ENCODE measurements at regions not wholly inside any gene's neighbourhood (a gene's known extent, or its start where the extent isn't known, plus 50 kb on each side); places are given as distances from the start of the nearest gene placed in this dataset.

GRCh38 chr4:159433337-159433736 is 330.5 kb downstream of the RAPGEF2 start:
- Histone ChIP-seq H3K9me3 (no peaks in the 10 kb centered on the region), H3K4me1 (peaks cover 0 to 6% of the 10 kb centered on the region in 2 donors), H3K36me3 (no peaks in the 10 kb centered on the region), H3K27ac (peak overlapping the region in 1 of 2 donors; percentile 15), H3K27me3 (no peaks in the 10 kb centered on the region), H3K4me3 (no peak overlapping the region)
- intact Hi-C loops (cut with DNase I), result loop anchor here (5.0 kb wide), 1 partner anchor 36 kb away; no protein-coding TSS in a partner anchor
- TF ChIP-seq CTCF (IDR thresholded peaks at IDR 0.05), result no peak
- no peak for DNase-seq (ENCODE audit: low spot score in 2 of 2)

GRCh38 chr4:159434114-159434870 is 331.4 kb downstream of the RAPGEF2 start:
- Histone ChIP-seq H3K4me3 (no peak overlapping the region), H3K9me3 (no peaks in the 10 kb centered on the region), H3K27ac (peak overlapping the region in 1 of 2 donors; percentile 33), H3K36me3 (no peaks in the 10 kb centered on the region), H3K27me3 (no peaks in the 10 kb centered on the region), H3K4me1 (peaks cover 0 to 6% of the 10 kb centered on the region in 2 donors)
- TF ChIP-seq CTCF (IDR thresholded peaks at IDR 0.05), result no peak
- intact Hi-C loops (cut with DNase I), result loop anchor here (5.0 kb wide), 1 partner anchor 37 kb away; no protein-coding TSS in a partner anchor
- DNase-seq (ENCODE audit: low spot score in 2 of 2), result no peak

GRCh38 chr4:159434871-159435241 is 332.0 kb downstream of the RAPGEF2 start:
- H3K4me3 ChIP-seq, result no peak overlapping the region
- no peak for DNase-seq (ENCODE audit: low spot score in 2 of 2)
- intact Hi-C loops (cut with DNase I), result loop anchor here (5.0 kb wide), 1 partner anchor 38 kb away; no protein-coding TSS in a partner anchor
- H3K9me3 ChIP-seq, result no peaks in the 10 kb centered on the region
- H3K27me3 ChIP-seq, result no peaks in the 10 kb centered on the region
- H3K4me1 ChIP-seq, result peaks cover 0 to 6% of the 10 kb centered on the region in 2 donors
- H3K36me3 ChIP-seq, result no peaks in the 10 kb centered on the region
- peak overlapping the region in 1 of 2 donors; percentile 3 for H3K27ac ChIP-seq
- no peak for TF ChIP-seq CTCF (IDR thresholded peaks at IDR 0.05)

GRCh38 chr4:159435561-159436023 is 332.7 kb downstream of the RAPGEF2 start:
- H3K4me1 ChIP-seq, result peaks cover 0 to 6% of the 10 kb centered on the region in 2 donors
- intact Hi-C loops (cut with DNase I), result no loop called here
- no peaks in the 10 kb centered on the region for H3K27me3 ChIP-seq
- no peaks in the 10 kb centered on the region for H3K36me3 ChIP-seq
- no peak overlapping the region for H3K4me3 ChIP-seq
- no peak for DNase-seq (ENCODE audit: low spot score in 2 of 2)
- TF ChIP-seq CTCF (IDR thresholded peaks at IDR 0.05), result no peak
- H3K27ac ChIP-seq, result peak overlapping the region; percentile 42 to 59
- no peaks in the 10 kb centered on the region for H3K9me3 ChIP-seq

- H3K4me1 ChIP-seq, result peaks cover 0 to 2% of the 10 kb centered on the region in 2 donors
- intact Hi-C loops (cut with DNase I), result loop anchor here (10.0 kb wide), 4 partner anchors 89 to 719 kb away; partner anchors contain the start of genes PPID and RAPGEF2
- H3K36me3 ChIP-seq, result no peaks in the 10 kb centered on the region
- DNase-seq (ENCODE audit: low spot score in 2 of 2), result no peak
- no peaks in the 10 kb centered on the region for H3K27me3 ChIP-seq
- H3K9me3 ChIP-seq, result no peaks in the 10 kb centered on the region
- H3K27ac ChIP-seq, result no peak overlapping the region
- no peak overlapping the region for H3K4me3 ChIP-seq
- TF ChIP-seq CTCF (IDR thresholded peaks at IDR 0.05), result no peak
Measured at GRCh38 chr4:159443975-159444374, 341.1 kb downstream of the RAPGEF2 start.

All from ascending aorta (tissue), 2 donors.